GM19397 (cell line): ENCODE measurements at regions not wholly inside any gene's neighbourhood (a gene's known extent, or its start where the extent isn't known, plus 50 kb on each side); places are given as distances from the start of the nearest gene placed in this dataset.

Experiments
- ATAC-seq: cut with Tn5 transposase; IDR thresholded peaks from one replicate; pipeline ENCODE4 v1.9.1; 2021; ENCODE audit warnings: mild to moderate bottlenecking, moderate library complexity; ENCODE audit not compliant: unreplicated experiment

DNA sequence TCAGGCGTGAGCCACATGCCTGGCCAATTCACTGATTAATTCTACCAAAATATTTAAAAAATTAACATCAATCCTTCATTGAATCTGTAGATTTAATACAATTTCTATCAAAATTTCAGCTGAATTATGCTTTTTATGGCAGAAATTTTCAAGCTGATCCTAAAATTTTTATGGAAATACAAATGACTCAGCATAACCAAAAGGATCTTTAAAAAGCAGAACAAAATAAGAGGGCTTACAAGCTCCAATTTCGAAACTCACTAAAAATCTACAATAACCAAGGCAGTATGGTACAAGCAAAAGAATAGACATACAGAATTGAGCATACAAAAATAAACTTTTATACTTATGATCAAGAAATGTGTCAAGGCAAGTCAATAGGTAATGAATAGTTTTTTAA, 180.4 kb upstream of the CTNNB1 start:
- ATAC-seq = no peak

DNA sequence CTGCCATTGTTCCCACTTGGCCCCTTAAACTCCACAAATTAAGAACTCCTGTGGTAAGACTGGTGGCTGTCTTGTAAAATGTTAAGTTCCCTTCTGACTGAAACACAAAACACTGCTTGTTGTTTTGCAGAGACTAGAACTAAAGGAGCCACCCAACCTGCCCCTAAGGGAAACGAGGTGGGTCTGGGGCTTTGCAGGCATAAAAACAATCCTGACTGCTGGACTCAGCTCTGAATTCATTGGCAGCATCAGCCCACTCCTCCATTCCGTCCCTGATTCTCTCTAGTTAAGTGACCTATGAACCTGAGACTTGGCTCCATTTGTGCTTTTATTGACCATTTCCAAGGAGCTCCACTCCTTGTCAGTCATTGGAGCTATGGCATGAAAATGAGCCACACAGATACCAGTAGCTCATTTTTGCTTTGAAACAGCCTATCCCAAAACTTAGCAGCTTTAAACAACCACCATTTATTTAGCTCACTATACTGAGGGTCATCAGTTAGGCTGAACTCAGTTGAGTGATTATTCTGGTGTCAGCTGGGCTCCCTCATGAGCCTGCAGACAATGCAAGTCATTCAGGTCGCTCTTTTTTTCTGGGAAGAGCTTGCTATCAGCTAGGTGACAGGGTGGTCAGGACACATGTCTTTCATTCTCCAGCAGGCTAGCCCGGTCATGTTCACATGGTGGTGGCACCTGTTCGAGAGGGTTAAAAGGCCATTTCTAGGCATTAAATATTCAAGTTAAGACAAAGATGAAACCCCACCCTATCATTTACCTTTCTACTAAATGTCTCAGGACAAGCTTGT, 175.1 kb upstream of the CTNNB1 start:
- no peak for ATAC-seq

DNA sequence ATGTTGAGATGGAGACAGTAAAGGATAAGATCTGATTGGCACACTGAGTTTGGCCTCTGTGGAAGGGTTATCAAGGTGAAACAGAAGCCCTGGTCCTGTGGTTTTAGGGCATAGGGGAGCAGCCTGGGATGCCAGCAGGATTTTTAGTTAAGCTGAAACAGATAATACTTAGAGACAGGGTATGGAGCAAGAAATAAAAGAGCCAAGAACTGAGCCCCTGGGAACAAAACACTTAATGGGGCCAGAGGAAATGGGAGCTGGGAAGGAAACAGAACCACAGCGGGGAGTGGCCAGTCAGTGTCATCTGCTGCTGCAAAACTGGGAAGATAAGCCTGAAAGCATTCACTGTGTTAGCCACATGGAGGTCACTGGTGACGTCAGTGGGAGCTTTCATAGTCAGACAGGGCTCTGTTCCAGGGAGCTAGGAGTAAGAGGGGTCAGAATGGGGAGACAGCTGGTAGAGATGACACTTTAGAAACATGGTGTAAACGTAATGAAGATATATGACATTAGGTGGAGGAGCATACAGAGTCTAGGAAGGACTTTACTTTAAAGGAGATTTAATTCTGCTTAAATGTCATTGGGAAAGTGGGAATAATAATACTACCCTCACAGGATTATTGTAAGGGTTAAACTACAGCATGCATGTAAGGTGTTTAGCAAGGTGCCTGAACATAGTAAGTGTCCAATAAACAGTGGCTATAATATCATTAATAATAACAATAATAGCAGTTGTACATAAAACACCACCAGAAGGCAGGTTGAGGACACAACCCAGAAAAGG, 172.7 kb upstream of the CTNNB1 start:
- ATAC-seq = no peak

GRCh38 chr3:41029356-41029755, 169.9 kb upstream of the CTNNB1 start:
- ATAC-seq = no peak

GRCh38 chr3:41030220-41030619, 169.1 kb upstream of the CTNNB1 start:
- no peak for ATAC-seq

DNA sequence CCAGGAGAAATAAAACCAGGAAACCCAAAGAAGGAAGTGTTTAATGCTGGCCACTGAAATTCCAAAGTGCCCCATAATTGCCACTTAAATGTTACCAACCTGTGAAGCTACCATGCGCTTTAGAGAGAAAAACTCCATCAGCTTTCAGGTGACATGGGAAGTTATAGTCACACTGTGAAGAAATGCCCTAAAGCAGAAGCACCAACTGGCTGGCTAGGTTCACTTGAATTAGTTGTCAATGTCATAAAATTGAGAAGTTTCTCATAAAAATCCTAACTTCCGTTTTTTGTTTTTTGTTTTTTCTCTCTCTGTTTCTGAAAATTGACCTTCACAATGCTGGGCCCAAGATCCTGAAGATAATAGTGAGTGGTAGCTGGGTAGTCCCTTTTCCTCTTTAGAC, 167.9 kb upstream of the CTNNB1 start:
- no peak for ATAC-seq

DNA sequence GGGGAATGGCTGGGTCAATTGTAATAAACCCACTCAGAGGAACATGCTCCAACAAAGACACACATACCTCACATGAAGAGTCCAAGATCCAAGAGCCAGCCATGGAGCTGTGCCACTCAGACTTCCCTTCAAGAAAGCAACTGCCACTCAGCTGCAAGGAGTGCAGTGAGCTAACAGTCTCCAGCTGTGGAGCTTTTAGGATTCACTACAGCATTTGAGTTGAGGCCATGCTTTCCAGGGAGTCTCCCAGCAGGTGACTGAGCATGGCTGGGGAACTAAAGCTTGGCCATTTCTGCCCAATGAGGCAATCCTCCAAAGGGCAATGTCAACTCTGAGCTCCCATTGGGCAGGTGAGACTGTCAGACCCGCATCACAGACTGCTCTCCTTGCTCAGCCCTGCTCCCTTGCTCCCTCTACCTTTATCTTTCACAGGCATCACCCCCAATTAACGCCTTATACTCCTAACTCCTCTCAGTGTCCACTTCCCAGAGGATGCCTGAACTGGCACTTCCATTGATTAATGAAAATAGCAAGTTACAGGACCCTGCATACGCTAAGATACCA, 165.3 kb upstream of the CTNNB1 start:
- ATAC-seq = no peak

DNA sequence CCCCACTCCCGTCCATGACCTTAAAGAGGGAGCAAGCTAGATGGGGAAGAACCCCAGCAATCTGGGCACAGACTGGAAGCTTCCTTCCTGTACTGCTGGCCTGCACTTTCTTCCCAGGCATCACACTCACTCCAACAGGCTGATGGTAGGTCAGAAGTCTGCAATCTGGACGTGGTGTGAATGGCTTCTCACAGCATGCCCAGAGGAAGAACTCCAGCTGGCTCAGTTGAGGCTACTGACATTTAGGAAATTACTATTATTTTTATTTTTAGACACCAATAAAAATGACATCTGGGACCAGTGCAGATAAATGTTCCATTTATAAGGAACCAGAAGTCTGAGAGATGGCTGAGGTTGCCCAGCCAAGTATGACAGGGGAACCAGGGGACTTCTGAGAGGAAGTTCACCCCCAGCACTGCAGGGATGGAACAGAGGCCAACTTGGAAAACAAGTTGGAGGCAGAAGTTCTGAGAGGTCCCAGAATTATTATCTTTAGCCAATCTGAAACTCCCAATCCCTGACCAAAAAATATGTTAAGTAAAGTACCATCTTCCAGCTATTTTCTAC, 163.8 kb upstream of the CTNNB1 start:
- no peak for ATAC-seq

DNA sequence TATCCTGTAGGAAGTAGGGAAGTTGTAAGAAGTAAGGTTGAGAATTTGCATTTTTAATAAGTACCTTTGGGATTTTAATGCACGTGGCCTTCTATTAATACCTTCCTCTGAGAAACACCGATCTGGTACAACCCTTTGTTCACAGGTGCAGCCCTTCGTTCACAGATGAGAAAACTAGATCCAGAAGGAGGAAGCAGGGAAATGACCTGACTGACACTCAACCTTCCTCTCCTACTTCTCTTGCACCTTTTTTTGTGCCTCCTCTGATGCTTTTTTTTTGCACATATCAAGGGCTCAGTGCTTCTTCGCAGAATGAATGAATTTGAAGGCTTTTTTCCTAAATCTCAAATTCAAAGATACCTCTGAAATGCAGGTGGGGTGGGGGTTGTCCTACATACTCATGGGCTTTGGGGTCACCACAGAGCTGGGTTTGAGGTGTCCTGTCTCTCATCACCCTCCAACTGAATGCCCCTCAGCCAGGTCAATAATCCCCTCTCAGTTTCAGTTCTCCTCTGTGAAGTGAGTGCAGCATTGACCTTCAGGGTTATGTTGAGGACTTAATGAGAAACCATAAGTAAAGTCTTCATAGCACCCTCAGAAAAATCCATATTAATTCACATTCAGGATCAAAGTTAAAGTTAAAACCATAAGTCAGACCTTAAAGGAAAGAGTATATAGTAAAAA, 161.5 kb upstream of the CTNNB1 start:
- ATAC-seq = no peak

- ATAC-seq = no peak
Observed at GRCh38 chr3:41040256-41040655, 159.0 kb upstream of the CTNNB1 start.

- no peak for ATAC-seq
Observed at GRCh38 chr3:41041462-41041861, 157.8 kb upstream of the CTNNB1 start.

DNA sequence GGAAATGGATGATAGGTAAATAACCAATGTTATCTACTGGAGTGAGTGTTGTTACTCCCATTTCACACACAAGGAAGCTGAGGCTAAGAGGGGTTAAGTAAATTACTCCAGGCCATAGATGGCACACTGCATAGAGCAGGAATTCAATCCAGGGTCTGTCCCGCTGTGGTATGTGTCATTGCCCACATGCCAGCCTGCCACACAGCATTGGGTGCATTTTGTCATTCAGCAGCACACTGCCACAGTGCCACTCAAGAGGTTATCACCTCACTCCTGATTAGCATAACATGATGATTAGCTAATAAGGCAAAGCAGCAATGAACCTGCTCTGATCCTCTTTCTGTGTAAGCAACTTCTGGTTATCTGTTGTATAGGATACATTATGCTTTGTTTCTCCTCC, 157.4 kb upstream of the CTNNB1 start:
- ATAC-seq = no peak

DNA sequence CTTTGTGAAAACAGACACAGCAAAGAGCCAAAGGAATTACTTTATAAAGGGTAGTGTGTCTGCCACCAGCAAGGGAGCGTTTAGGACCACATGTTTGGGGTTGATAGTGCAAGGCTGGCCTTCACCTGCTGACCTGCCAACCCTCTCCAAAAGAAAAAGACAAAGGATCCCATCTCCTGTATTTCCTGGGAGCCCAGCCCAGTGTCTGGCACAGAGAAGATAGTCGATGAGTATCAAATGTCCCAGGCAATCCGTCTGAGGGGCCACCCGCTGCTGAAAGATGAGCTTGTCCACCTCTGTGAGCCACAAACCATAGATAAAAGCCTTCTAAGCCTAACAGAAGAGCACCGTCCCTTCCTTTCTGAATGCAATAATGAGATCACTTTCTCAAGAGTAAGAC, 154.8 kb upstream of the CTNNB1 start:
- ATAC-seq = no peak

DNA sequence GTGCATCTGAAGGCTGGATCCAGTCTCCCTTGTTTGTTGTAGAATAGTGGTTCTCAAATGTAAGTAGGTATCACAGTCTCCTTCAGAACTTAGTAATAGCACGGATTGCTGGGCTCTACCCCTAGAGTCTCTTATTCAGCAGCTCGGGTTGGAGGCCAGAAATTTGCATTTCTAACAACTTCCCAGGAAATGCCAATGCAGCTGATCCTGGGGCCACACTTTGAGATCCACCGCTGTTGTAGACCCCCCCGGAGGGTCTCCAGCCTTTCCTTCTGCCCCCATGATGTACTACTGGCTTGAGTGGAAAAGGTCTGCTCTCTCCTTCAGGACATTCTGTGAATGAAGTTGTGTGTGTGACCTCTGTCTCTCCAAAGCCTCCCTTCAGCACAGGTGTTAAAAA, 153.8 kb upstream of the CTNNB1 start:
- no peak for ATAC-seq

DNA sequence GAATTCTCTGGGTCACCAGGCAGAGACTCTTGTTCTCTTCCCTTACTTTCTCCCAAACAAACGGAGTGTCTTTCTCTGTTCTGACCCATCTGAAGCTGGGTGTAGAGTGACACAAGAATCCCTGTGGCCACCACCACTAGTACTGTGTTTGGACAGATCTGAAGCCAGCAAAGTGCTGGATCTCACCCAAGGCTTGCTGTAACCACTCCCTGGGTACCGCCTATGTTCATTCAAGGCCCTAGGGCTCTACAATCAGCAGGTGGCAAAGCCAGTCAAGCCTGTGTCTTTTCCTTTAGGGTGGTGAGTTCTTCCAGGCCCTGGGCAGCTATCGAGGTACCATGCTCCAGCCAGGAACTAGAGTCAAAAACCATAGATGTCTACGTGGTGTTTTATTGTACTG, 149.2 kb upstream of the CTNNB1 start:
- ATAC-seq = no peak

- ATAC-seq = no peak
Observed at GRCh38 chr3:41053220-41053619, 146.1 kb upstream of the CTNNB1 start.

DNA sequence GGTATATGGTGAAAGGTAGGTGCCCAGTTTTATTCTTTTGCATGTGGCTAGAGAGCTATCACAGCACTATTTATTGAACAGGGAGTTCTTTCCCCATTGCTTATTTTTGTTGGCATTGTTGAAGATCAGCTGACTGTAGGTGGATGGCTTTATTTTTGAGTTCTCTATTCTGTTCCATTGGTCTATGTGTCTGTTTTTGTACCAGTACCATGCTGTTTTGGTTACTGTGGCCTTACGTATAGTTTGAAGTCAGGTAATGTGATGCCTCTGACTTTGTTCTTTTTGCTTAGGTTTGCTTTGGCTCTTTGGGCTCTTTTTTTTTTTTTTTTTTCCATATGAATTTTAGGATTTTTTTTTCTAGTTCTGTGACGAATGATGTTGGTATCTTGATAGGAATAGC, 139.2 kb upstream of the CTNNB1 start:
- ATAC-seq = no peak

GRCh38 chr3:41064070-41064469, 135.2 kb upstream of the CTNNB1 start:
- ATAC-seq = no peak

DNA sequence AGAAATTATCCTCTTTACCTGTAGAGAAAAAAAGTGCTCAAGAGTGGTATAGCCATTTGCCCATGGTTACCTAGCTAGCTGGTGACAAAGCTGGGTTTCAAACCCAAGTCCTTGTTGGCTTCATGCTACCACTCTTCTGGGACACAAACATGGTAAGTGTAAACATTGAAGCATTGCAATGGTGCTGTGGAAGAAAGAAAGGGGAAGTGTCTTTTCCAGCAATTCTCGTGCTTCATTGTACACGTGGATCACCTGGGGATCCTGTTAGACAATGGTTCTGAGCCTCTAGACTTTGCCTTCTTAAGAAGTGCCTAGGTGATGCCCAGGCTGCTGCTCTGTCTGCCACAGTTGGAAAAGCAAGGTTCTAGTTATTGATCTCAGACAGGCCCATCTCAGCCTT, 134.8 kb upstream of the CTNNB1 start:
- no peak for ATAC-seq

- ATAC-seq = no peak
Observed at GRCh38 chr3:41065340-41065739, 134.0 kb upstream of the CTNNB1 start.

DNA sequence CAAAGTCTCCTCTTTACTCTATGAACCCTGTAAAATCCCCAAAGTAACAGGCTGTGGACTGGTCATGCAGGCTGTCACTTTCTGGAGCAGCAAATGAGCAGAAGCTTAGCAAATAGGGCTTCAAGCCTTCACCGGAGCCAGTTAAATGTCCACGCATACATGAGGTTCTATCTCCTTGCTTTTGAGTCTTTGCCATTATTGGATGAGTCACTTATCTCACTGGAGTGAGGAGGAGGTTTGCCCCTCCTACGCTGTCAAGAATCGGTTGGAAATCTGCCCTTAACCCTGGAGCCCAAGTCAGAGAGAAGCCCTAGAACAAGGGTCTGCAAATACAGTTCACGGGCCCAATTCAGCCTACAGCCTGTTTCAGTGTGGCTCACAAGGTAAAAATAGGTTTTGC, 126.1 kb upstream of the CTNNB1 start:
- no peak for ATAC-seq
